ENCODE measurements at regions not wholly inside any gene's neighbourhood (a gene's known extent, or its start where the extent isn't known, plus 50 kb on each side); places are given as distances from the start of the nearest gene placed in this dataset.

GRCh38 chr4:18285357-18285756, 263.8 kb upstream of the LCORL start:
- TF ChIP-seq POLR2AphosphoS5 (IDR thresholded peaks at IDR 0.05; ENCODE audit: low read depth) (no peak), SPI1 (IDR thresholded peaks at IDR 0.05; ENCODE audit: borderline replicate concordance, low read depth) (no peak), REST (IDR thresholded peaks at IDR 0.05; ENCODE audit: insufficient replicate concordance, low read depth) (no peak), GABPA (IDR thresholded peaks at IDR 0.05; ENCODE audit: low read depth) (no peak)
- TF ChIP-seq, protein P1, sequence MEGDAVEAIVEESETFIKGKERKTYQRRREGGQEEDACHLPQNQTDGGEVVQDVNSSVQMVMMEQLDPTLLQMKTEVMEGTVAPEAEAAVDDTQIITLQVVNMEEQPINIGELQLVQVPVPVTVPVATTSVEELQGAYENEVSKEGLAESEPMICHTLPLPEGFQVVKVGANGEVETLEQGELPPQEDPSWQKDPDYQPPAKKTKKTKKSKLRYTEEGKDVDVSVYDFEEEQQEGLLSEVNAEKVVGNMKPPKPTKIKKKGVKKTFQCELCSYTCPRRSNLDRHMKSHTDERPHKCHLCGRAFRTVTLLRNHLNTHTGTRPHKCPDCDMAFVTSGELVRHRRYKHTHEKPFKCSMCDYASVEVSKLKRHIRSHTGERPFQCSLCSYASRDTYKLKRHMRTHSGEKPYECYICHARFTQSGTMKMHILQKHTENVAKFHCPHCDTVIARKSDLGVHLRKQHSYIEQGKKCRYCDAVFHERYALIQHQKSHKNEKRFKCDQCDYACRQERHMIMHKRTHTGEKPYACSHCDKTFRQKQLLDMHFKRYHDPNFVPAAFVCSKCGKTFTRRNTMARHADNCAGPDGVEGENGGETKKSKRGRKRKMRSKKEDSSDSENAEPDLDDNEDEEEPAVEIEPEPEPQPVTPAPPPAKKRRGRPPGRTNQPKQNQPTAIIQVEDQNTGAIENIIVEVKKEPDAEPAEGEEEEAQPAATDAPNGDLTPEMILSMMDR (IDR thresholded peaks at IDR 0.05; ENCODE audit: insufficient read depth, low read length): no peak

All from HL-60 (cell line).